B cell (primary cell): ENCODE measurements at regions not wholly inside any gene's neighbourhood (a gene's known extent, or its start where the extent isn't known, plus 50 kb on each side); places are given as distances from the start of the nearest gene placed in this dataset.

Source experiments
- EZH2 ChIP-seq: IDR thresholded peaks from 2 replicates; pipeline ENCODE4 v1.6.1; 2012; ENCODE audit warnings: borderline replicate concordance, low read depth, mild to moderate bottlenecking, moderate library complexity, low read length; ENCODE audit not compliant: insufficient read depth, poor library complexity, severe bottlenecking
- TF ChIP-seq, protein P1 (sequence below): fragments of 200-600 bp; IDR thresholded peaks from one replicate; pipeline ENCODE4 v1.8.0; 2022; ENCODE audit warnings: antibody characterized with exemption, mild to moderate bottlenecking

GRCh38 chr20:40279390-40279789 lies 409.6 kb downstream of the MAFB start:
- TF ChIP-seq, protein P1, sequence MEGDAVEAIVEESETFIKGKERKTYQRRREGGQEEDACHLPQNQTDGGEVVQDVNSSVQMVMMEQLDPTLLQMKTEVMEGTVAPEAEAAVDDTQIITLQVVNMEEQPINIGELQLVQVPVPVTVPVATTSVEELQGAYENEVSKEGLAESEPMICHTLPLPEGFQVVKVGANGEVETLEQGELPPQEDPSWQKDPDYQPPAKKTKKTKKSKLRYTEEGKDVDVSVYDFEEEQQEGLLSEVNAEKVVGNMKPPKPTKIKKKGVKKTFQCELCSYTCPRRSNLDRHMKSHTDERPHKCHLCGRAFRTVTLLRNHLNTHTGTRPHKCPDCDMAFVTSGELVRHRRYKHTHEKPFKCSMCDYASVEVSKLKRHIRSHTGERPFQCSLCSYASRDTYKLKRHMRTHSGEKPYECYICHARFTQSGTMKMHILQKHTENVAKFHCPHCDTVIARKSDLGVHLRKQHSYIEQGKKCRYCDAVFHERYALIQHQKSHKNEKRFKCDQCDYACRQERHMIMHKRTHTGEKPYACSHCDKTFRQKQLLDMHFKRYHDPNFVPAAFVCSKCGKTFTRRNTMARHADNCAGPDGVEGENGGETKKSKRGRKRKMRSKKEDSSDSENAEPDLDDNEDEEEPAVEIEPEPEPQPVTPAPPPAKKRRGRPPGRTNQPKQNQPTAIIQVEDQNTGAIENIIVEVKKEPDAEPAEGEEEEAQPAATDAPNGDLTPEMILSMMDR, result no peak
- TF ChIP-seq EZH2, result no peak
